ENCODE measurements at regions not wholly inside any gene's neighbourhood (a gene's known extent, or its start where the extent isn't known, plus 50 kb on each side); places are given as distances from the start of the nearest gene placed in this dataset.
"Not testable (repeated sequence)": the region's sequence is repeated elsewhere in the genome, so short reads cannot be mapped to it uniquely, and the experiment has no call there.

DNA sequence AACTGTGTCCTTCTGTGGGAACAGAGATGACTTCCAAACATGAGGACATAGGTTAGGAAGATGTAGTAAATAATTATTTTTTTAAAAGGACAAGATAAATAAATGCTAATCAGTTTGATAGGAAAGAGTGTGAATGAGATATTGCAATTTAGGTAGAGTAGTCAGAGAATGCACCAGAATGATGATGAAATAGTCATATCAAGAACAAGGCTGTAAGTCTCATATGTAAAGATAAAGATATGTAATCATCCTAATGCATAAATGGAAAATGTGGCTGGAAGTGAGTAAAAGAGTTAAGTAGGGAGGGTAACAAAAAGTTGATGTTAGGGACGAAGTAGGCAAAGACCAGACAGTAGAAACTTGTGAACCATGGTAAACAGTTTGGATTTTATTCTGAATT lies 1041.7 kb upstream of the MIR17HG start:
- no peak for DNase-seq

DNA sequence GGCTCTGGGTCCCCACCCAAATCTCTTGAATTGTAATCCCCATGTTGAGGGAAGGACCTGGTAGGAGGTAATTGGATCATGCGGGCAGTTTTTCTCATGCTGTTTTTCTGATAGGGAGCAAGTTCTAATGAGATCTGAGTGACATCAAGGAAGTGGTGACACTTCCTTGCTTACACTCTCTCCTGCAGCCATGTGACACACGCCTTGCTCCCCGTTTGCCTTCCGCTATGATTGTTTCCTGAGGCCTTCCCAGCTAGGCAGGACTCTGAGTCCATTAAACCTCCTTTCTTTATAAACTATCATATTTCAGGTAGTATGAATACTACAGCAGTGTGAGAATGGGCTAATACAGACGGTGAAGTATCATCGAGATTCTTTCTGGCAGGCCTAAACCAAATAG lies 1040.4 kb upstream of the MIR17HG start:
- no peak for DNase-seq

DNA sequence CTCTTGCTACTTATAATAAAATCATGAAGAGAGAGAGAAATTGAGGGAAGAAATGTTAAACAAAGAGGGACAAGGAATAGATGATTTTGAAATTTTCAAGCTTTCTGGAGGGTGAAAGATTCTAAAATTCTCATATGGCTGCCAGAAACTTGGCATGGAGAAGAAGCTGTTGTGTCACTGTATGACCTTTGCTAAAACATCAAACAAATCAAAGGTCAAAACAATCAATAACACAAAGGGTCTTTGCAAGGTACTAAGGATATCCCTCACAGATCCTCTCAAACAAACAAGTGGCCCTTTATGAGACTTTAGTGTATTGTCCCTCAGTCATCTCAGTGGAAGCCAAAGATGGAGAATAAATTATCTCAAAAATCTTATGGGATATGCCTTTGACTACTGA lies 1039.2 kb upstream of the MIR17HG start:
- no peak for DNase-seq

DNA sequence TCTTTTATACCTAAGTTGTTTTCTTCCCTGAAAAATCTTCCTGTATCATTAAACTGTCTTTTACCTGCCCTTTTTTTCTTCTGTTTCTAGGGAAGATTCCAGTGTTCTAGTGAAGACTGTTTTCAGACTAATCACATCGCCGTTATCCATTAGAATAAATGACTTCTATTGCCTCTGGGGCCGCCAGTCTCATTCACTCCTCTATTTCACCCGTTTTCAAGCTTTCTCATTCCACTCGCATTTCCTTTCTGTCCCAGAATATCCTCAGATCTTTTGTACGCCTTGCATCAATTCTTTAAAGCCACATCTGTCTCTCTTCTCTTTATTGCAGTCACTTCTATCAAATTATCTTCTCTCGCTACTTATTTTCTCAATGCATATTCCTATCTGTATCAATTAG lies 1035.6 kb upstream of the MIR17HG start:
- DNase-seq = no peak

DNA sequence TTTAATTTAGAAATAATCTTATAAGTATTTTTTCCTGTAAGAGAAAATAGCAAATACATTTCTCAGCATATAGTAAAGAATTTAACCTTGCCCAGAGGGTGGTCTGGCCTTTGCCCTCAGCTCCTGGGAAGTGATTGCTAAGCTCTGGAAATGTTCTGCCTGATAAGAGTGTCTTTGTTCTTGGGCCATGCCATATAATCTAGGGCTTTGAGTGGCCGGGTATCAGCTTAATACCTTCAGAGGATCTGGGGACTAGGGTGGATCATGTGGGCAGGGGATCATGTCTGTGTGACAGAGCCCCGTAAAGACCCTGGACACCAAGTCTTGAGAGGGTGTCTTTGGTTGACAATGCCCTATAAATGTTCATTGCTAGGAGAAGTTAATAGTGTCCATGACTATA lies 1032.4 kb upstream of the MIR17HG start:
- DNase-seq = no peak

DNA sequence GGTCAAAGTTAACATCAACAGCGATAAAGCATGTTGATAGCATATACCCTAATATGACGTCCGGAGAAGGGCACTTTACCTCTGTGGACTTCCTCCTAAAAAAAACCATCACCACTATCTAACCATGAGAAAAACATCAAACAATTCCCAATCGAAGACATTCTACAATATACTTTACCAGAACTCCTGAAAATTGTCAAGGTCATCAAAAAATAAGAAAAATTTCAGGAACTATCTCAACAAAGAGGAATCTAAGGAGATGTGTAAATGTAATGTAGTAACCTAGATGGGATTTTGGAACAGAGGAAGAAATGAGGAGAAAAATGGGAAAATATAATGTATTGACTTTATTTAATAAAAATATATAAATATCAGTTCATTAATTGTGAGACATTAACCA lies 1026.8 kb upstream of the MIR17HG start:
- DNase-seq = no peak

DNA sequence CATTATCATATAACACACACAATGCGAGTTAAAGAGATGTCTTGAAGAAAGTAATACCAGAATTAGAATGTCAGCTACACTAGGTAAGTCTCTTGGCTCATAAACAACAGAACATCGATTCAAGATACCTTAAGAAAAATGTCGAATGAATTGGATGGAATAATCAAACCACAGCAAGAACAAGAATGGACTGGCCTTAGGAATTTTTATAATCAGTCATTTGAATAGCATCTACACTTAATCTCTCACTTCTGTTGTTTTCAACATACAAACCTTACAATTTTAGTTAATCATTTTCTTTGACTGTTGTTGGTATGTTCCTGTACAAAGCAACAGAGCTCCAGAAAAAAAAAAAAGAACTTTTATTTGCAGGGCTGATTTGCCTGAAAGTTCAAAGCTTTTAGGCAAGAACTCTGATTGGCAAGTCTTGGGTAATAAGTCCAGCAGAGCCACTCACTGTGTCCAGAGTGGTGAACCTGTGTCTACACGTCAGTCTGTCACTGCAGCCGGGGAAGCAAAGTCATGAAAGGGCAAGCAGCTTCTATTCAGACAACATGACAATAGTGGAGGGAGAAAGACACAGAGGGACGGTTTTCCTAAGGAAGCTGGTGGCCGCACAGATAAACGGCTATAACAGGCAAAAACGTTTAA lies 1026.1 kb upstream of the MIR17HG start:
- no peak for DNase-seq

DNA sequence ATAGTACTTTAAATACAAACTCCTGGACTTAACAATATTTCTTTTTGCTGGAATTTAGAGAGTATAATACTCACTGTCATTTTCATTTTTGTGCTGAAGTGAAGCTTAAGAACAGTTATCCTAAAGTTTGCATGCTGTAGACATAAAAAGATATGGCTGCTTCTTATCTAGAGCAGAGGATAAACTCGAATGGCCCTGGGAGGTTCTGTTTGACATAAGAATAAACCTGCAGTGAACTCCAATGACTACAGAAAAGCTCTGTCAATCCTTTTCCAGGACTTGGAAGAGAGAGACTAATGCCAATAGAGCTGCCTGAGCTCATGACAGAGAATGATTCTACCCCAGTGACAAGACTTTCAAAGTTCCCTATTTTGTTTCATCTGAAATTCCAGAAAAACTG lies 1017.8 kb upstream of the MIR17HG start:
- DNase-seq = no peak

DNA sequence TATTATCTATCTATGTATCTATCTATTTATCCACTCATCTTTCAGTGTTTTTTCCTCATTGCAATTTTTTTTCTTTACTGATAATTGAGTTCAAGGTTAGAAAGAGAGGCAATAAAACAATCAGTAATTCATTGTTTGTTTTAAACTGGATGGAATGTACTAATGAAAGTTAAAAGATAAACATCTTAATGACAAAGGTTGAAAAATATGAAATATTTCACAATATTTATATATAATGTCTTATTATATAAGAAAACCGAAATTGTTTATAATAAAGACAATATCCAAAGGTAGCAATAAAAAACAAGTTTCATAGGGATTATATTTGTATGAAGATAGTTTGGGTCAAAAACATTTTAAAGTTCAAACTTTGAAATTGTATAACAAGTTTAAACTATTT lies 1015.5 kb upstream of the MIR17HG start:
- DNase-seq = no peak

DNA sequence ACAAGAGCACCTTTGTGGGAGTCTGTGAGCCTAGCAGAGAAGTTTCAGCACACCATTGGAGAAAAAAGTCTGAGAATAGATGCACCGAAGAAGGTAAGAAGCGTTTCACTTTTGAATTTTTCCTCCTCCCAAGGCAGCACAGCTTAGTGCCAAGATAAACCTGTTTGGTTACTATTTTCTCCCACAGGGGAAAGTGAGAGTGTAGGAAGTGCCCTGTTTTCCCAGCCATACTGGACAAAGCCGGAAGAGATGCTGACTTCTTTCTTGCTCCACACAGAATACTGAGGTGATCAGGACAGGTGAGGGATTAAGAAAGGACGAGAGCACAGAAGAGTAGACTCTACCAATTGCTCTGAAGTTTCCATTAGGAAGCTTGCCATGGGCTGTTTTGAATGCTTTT lies 1011.0 kb upstream of the MIR17HG start:
- no peak for DNase-seq

DNA sequence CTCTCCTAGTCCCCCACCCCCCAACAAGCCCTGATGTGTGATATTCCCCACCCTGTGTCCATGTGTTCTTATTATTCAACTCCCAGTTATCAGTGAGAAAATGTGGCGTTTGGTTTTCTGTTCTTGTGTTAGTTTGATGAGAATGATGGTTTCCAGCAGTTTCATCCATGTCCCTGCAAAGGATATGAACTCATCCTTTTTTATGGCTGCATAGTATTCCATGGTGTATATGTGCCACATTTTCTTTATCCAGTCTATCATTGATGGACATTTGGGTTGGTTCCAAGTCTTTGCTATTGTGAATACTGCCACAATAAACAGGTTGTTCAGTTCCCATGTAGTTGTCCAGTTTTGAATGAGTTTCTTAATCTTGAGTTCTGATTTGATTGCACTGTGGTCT lies 1006.1 kb upstream of the MIR17HG start:
- DNase-seq = not testable (repeated sequence)

DNA sequence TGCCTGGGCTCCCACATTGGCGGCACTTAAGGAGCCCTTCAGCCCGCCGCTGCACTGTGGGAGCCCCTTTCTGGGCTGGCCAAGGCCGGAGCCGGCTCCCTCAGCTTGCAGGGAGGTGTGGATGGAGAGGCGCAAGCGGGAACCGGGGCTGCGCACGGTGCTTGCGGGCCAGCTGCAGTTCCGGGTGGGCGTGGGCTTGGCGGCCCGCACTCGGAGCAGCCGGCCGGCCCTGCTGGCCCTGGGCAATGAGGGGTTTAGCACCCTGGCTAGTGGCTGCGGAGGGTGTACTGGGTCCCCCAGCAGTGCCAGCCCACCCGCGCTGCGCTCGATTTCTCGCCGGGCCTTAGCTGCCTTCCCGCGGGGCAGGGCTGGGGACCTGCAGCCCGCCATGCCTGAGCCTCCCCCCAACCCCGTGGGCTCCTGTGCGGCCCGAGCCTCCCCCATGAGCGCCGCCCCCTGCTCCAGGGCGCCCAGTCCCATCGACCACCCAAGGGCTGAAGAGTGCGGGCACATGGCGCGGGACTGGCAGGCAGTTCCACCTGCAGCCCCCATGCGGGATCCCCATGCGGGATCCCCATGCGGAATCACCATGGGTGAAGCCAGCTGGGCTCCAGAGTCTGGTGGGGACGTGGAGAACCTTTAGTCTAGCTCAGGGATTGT lies 998.9 kb upstream of the MIR17HG start:
- not testable (repeated sequence) for DNase-seq

DNA sequence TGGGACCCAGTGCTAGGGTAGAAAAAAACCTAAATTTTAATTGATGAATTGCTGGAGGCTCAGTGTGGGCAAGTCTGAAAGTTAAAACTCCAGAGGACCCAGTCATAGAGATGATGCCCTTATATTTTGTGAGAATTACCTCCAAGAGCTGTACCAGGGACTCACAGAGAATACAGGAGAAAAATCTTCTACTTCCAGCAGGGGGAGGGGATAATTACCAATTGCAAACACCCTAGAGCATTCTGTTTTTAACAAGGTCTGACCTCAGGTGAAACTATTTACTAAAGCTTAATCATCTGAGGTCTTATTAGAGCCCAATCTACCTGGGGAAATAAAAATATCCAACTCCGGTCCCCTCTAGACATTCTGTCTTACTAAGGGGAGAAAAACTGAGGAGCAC lies 994.7 kb upstream of the MIR17HG start:
- DNase-seq = no peak

DNA sequence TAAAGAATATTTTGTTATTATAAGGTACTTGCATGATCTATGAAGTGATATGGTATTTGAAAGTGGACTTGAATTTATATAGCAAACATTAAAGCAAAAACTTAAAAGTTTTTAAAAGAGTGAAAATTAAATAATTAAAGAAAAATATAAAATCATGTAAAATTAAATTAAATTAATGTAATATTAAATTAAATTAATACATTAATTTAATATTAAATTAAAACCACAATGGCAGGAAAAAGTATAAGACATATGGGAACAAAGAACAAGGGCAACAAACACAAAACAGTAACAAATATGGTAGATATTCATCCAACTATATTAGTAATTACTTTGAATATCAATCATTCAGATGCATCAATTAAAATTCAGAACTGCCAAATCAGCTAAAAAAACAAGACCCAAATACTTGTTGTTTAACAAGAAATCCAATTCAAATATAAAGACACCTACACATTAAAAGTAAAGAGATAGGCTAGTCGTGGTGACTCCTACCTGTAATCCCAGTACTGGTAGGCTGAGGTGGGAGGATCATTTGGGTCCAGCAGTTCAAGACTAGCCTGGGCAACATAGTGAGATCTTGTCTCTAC lies 992.2 kb upstream of the MIR17HG start:
- no peak for DNase-seq

DNA sequence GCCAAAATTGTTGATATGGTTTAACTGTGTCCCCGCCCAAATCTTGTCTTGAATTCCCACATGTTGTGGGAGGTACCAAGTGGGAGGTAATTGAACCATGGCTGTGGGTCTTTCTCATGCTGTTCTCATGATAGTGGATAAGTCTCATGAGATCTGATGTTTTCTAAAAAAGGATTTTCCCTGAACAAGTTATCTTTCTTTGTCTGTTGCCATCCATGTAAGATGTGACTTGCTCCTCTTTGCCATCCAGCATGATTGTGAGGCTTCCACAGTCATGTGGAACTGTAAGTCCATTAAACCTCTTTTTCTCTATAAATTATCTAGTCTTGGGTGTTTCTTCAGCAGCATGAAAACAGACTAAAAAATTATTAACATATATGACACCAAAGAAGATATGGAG lies 986.7 kb upstream of the MIR17HG start:
- no peak for DNase-seq

DNA sequence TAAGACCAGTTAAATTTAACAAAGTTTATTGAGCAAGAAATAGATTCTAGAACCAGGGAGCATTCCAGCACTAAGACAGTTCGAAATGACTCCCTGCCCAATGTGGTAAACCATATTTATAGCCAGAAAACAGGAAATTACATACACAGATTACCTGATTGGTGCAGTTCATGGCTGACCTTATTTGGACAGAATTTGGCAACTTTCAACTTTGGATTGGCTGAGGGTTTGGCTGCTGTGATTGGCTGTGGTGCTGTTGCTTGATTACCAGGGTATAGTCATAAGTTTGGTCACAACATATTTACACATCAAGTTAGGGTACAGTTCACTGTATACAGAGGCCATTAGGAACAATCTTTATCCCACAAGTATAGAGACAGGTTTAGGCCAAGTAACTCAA lies 984.8 kb upstream of the MIR17HG start:
- no peak for DNase-seq

DNA sequence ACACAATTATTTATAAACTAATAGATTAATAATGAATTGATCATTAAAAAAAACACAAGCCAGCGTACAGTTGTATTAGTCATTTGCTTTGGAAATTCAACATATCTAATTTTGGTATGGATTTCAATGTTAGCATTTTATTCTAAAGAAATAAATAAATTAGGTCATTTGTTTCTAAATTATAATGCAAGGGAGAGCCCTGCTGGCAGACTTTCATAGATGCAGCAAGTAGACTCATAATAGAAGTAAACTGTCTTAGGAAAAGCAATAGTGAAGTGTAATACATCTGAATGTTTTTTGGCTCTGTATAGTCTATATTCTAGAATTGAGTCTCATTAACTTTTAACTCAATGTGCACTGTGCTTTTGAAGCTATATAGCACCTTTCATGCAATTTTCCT lies 982.4 kb upstream of the MIR17HG start:
- no peak for DNase-seq

DNA sequence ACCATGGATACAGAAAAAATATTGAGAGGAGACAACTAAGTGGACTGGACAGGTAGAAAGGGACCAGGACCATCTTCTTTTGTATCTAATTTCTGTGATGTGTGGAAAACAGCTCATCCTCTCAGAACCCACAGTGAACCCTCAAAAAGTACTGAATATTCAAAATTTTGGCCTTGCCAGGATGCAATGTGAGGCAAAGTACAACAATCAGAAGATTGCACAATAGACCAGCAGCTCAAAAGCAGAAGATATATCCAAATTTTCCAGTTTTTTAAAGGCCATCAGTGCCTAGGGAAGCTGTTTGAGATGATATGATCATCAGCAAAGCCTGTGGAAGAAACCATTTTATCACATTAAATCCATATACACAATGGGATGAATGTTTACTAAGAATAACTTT lies 973.3 kb upstream of the MIR17HG start:
- no peak for DNase-seq

DNA sequence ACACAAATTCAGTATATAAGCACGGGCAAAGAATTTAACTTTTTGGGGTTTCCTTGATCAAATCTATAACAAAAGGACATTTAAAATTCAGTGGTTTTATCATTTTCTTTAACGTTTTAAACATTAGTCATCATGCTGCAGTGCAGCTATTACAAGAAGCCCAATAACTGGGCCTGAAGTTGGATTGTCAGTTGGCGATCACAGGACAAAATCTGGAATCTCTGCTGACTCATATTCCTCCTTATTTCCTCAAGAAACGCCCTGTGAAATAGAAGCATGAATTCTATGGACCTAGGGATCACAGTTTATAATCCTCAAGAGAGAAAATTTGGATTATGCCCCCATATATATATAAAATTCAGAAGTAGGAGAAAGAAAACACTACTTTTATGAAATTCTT lies 971.6 kb upstream of the MIR17HG start:
- no peak for DNase-seq

DNA sequence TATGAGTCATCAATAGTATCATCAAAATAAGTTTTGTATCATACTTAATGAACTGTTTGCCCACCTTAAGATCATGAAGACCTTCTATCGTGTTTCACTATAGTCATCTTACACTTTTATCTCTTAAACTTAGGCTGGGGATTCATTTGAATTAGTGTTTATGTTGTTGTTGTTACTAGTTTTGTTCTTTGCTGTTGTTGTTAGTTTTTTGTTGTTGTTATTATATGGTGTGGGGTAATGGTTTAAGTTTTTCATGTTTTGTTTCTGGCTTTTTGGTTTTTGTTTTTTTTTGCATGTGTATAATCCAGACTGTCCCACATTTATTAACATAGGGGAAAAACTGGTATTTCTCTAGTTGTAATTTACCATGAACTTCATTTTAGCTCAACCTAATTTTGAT lies 965.1 kb upstream of the MIR17HG start:
- DNase-seq = no peak

DNA sequence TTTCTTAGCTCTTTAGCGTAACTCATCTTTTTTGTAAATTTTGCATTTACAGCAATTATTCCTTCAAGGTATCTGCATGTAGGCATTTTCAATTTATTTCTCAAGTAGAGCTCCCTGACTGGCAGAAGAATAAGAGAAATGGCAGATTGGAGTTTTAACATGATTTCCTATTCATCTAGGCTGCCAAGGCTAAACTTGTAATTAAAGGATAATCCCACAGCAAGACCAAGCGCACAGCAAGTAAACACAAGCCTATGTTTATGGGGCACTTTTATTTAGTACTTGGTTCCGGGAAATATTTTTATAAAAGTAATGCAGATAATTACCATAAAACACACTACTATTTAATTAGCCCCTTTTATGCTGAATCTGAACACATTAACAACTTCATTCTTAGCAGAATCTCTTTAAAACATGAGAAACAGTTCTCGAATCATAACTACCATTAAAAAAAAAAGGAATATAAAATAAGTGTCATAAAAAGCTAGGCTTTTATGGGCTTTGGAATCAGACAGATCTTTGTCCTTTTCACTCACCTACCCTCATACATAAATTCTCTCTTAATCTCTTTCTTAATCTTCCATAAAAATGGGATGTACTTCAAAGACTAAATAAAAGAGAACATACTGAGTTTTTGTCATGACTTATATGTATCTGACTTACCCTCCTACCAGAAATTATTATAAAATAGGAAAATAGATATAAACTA lies 961.6 kb upstream of the MIR17HG start:
- no peak for DNase-seq

DNA sequence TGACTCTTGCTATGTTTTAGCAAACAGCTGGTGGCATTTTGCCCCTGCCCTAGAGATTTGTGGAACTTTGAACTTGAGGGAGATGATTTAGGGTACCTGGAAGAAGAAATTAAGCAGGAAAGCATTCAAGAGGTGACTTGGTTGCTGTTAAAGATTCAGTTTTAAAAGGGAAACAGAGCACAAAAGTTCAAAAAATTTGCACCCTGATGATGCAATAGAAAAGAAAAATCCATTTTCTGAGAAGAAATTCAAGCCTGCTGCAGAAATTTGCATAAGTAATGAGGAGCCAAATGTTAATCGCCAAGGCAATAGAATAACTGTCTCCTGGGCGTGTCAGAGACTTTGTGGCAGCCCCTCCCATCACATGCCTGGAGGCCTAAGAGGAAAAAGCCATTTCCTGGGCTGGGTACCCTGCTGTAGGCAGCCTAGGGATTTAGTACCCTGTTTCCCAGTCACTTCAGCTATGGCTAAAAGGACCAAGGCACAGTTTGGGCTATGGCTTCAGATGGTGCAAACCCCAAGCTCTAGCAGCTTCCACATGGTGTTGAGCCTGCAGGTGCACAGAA lies 958.5 kb upstream of the MIR17HG start:
- DNase-seq = no peak

DNA sequence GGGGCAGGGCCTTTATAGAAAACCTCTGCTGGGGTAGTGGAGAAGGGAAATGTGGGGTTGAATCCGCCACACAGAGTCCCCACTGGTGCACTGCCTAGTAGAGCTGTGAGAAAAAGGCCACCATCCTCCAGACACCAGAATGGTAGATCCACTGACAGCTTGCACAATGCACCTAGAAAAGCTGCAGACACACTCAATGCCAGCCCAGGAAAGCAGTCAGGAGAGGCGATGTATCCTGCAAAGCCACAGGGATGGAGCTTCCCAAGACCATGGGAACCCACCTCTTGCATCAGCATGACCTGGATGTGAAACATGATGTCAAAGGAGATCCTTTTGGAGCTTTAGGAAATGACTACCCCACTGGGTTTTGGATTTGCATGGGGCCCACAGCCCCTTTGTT lies 958.0 kb upstream of the MIR17HG start:
- DNase-seq = no peak

DNA sequence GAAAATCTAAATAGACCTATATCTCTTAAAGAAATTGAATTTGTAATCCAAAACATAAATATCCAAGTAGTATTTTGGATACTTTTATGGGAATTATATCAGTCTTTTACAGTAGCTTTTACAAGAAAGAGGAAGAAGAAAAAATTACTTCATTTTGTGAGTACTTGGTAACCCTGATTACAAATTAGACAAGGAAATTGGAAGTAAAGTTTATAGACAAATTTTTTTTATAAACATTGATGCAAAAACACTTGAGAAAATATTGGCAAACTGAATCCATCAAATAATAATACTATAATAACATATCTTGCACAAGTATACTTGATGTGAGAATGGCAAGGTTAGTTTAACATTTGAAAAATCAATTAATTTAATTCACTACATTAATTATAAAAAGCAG lies 954.1 kb upstream of the MIR17HG start:
- DNase-seq = no peak

Data from NCI-H146 (cell line).